Vagina (tissue), 2 donors: ENCODE measurements at regions not wholly inside any gene's neighbourhood (a gene's known extent, or its start where the extent isn't known, plus 50 kb on each side); places are given as distances from the start of the nearest gene placed in this dataset.

ENCODE experiments used
- DNase-seq, 2 donors: peaks; one replicate each; pipeline ENCODE4 v3.0.0-alpha.2; 2017; ENCODE audit errors: extremely low spot score in 2 of 2
- H3K27ac ChIP-seq: fragments of 200-600 bp; sonication (generic); one replicate; pipeline ENCODE4 v1.5.1; 2019
- H3K27me3 ChIP-seq: fragments of 200-600 bp; sonication (generic); one replicate; pipeline ENCODE4 v1.5.1; 2019
- H3K36me3 ChIP-seq, 2 donors: fragments of 200-600 bp; sonication (generic); one replicate each; pipeline ENCODE4 v1.5.1; 2017 to 2019
- H3K4me1 ChIP-seq: fragments of 200-600 bp; sonication (generic); one replicate; pipeline ENCODE4 v1.5.1; 2019
- H3K4me3 ChIP-seq, 2 donors: fragments of 200-600 bp; sonication (generic); 1 replicate in 1 of 2; 2 replicates in 1 of 2; pipeline ENCODE4 v1.5.1; 2016 to 2019
- H3K9me3 ChIP-seq: fragments of 200-600 bp; sonication (generic); one replicate; pipeline ENCODE4 v1.5.1; 2019
- CTCF ChIP-seq, 3 experiments: fragments of 450-650 bp in 2 of 3; fragments of 200-600 bp in 1 of 3; sonication (generic) in 1 of 3; IDR thresholded peaks; one replicate each; pipeline ENCODE4 v1.5.1; 2017 to 2019; ENCODE audit warnings: antibody characterized with exemption in 3 of 3, mild to moderate bottlenecking in 2 of 3, moderate library complexity in 2 of 3
- POLR2A ChIP-seq, 2 donors: fragments of 450-650 bp; IDR thresholded peaks; one replicate each; pipeline ENCODE4 v1.6.1; 2017; ENCODE audit warnings: antibody characterized with exemption in 2 of 2, mild to moderate bottlenecking in 2 of 2, moderate library complexity in 2 of 2
- POLR2AphosphoS5 ChIP-seq, 2 donors: sonication (generic); formaldehyde crosslinking; IDR thresholded peaks; one replicate each; pipeline ENCODE4 v1.9.0; 2017; ENCODE audit warnings: antibody characterized with exemption in 2 of 2, mild to moderate bottlenecking in 2 of 2, low read depth in 1 of 2; ENCODE audit not compliant: insufficient read depth in 1 of 2
- intact Hi-C: fragments of 100-400 bp; cut with DNase I; formaldehyde crosslinking; loops from one replicate; pipeline ENCODE4 v1.15.1; 2023

DNA sequence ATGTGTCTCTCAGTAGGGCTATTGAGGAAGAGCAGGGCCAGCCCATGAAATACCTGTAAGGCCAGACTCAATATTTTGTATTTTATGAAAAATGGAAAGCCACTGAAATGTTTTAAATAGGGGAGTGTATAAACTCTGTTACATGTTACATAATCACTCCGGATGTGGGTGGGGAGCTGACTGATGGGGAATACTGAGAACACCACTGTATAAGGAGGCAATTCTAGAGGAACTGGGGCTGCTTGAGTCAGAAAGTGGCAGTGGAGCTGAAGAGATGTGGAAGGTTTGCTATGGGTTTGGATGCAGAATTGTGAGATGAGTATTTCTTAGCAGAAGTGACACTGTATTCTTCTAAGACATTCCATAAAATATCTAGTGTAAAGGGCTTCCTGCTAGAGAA, 647.8 kb upstream of the LCORL start:
- H3K27ac ChIP-seq = no peak overlapping the region
- no peak overlapping the region for H3K4me3 ChIP-seq

GRCh38 chr4:18666322-18666721, 644.8 kb upstream of the LCORL start:
- H3K4me3 ChIP-seq = no peak overlapping the region
- no peaks in the 10 kb centered on the region for H3K27me3 ChIP-seq
- H3K36me3 ChIP-seq = no peaks in the 10 kb centered on the region
- TF ChIP-seq POLR2AphosphoS5 (IDR thresholded peaks at IDR 0.05; ENCODE audit: insufficient read depth in 1 of 2, low read depth in 1 of 2) = no peak
- H3K9me3 ChIP-seq = no peaks in the 10 kb centered on the region
- no peaks in the 10 kb centered on the region for H3K4me1 ChIP-seq
- no peak overlapping the region for H3K27ac ChIP-seq
- DNase-seq = no peak
- intact Hi-C loops = no loop called here

More for the DNA sequence above, 647.8 kb upstream of the LCORL start:
- Histone ChIP-seq H3K9me3 (no peaks in the 10 kb centered on the region), H3K27me3 (no peaks in the 10 kb centered on the region), H3K4me1 (no peaks in the 10 kb centered on the region), H3K36me3 (no peaks in the 10 kb centered on the region)
- TF ChIP-seq POLR2AphosphoS5 (IDR thresholded peaks at IDR 0.05; ENCODE audit: insufficient read depth in 1 of 2, low read depth in 1 of 2) = no peak
- no peak for TF ChIP-seq POLR2A (IDR thresholded peaks at IDR 0.05)
- TF ChIP-seq CTCF (IDR thresholded peaks at IDR 0.05) = no peak
- intact Hi-C loops = no loop called here
- no peak for DNase-seq

DNA sequence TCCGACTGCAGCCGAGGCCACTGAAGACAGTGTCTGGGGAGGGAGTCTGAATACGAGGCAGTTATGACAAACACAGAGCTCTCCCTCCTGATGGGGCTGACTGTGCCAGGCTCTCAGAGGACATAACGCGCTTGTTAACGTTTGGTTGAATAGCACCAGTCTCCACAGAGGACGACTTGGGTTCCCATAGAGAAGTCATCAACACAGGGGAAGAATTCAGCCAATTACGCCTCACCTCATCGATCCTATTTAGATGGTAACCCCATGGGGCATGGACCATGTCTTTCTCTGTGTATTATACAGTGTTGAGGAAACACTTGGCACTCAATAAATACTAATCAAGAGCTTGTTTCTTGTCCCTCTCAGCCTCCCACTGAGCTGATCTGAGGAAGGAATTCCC, 642.6 kb upstream of the LCORL start:
- H3K27ac ChIP-seq = no peak overlapping the region
- TF ChIP-seq POLR2A (IDR thresholded peaks at IDR 0.05) = no peak
- no peak for TF ChIP-seq CTCF (IDR thresholded peaks at IDR 0.05)
- TF ChIP-seq POLR2AphosphoS5 (IDR thresholded peaks at IDR 0.05; ENCODE audit: insufficient read depth in 1 of 2, low read depth in 1 of 2) = no peak
- no peak overlapping the region for H3K4me3 ChIP-seq
- intact Hi-C loops = no loop called here
- H3K9me3 ChIP-seq = no peaks in the 10 kb centered on the region
- no peaks in the 10 kb centered on the region for H3K4me1 ChIP-seq
- no peaks in the 10 kb centered on the region for H3K27me3 ChIP-seq
- H3K36me3 ChIP-seq = no peaks in the 10 kb centered on the region
- no peak for DNase-seq

- TF ChIP-seq POLR2A (IDR thresholded peaks at IDR 0.05) (no peak), CTCF (IDR thresholded peaks at IDR 0.05) (no peak), POLR2AphosphoS5 (IDR thresholded peaks at IDR 0.05; ENCODE audit: insufficient read depth in 1 of 2, low read depth in 1 of 2) (no peak)
- no peak for DNase-seq
- Histone ChIP-seq H3K36me3 (no peaks in the 10 kb centered on the region), H3K27me3 (no peaks in the 10 kb centered on the region), H3K27ac (no peak overlapping the region), H3K4me3 (no peak overlapping the region), H3K4me1 (no peaks in the 10 kb centered on the region), H3K9me3 (no peaks in the 10 kb centered on the region)
- intact Hi-C loops = no loop called here
These were observed 623.8 kb upstream of the LCORL start for GRCh38 chr4:18645351-18645750.

- no peaks in the 10 kb centered on the region for H3K27me3 ChIP-seq
- TF ChIP-seq POLR2AphosphoS5 (IDR thresholded peaks at IDR 0.05; ENCODE audit: insufficient read depth in 1 of 2, low read depth in 1 of 2) (no peak), CTCF (IDR thresholded peaks at IDR 0.05) (no peak), POLR2A (IDR thresholded peaks at IDR 0.05) (no peak)
- H3K27ac ChIP-seq = no peak overlapping the region
- DNase-seq = no peak
- H3K4me1 ChIP-seq = no peaks in the 10 kb centered on the region
- intact Hi-C loops = no loop called here
- H3K36me3 ChIP-seq = no peaks in the 10 kb centered on the region
- no peak overlapping the region for H3K4me3 ChIP-seq
- no peaks in the 10 kb centered on the region for H3K9me3 ChIP-seq
These were observed 619.8 kb upstream of the LCORL start for GRCh38 chr4:18641334-18641733.

DNA sequence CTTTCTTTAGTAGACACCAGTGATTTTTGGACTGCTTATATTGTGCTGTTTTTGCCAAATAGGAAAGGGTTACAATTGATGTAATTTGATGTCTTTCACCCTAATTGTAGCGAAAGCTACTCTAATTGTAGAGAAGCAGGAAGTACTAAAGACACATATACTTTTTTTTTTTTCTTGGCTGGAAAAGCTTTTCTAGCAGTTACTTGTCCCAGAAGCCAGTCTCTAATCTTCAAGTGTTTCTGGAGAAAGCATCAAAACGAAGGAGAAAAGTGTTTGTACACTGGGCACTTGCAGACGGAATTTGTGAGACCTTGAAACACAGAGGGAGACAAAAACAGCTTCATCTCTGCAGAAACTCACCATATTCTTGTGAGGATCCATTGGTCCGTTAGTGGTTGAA, 616.5 kb upstream of the LCORL start:
- no peak overlapping the region for H3K4me3 ChIP-seq
- H3K4me1 ChIP-seq = no peaks in the 10 kb centered on the region
- no peaks in the 10 kb centered on the region for H3K36me3 ChIP-seq
- no peaks in the 10 kb centered on the region for H3K27me3 ChIP-seq
- DNase-seq = no peak
- TF ChIP-seq POLR2AphosphoS5 (IDR thresholded peaks at IDR 0.05; ENCODE audit: insufficient read depth in 1 of 2, low read depth in 1 of 2) (no peak), CTCF (IDR thresholded peaks at IDR 0.05) (no peak), POLR2A (IDR thresholded peaks at IDR 0.05) (no peak)
- intact Hi-C loops = no loop called here
- no peaks in the 10 kb centered on the region for H3K9me3 ChIP-seq
- H3K27ac ChIP-seq = no peak overlapping the region
